PFSK-1 (cell line): ENCODE measurements at regions not wholly inside any gene's neighbourhood (a gene's known extent, or its start where the extent isn't known, plus 50 kb on each side); places are given as distances from the start of the nearest gene placed in this dataset.

ENCODE experiments used
- FOXP2 ChIP-seq: optimal IDR thresholded peaks from 2 replicates; pipeline ENCODE3; 2011; ENCODE audit warnings: borderline replicate concordance, control low read depth, inconsistent platforms; ENCODE audit not compliant: insufficient read depth; ENCODE audit errors: extremely low read length, extremely low read depth
- POLR2AphosphoS5 ChIP-seq: IDR thresholded peaks from 2 replicates; pipeline ENCODE4 v1.6.1; 2012; ENCODE audit warnings: low read depth, mild to moderate bottlenecking, control low read depth, low read length, moderate library complexity
- SIN3A ChIP-seq: IDR thresholded peaks from 2 replicates; pipeline ENCODE4 v1.6.1; 2012; ENCODE audit warnings: mild to moderate bottlenecking, low read length, moderate library complexity, borderline replicate concordance; ENCODE audit not compliant: insufficient read depth
- TAF1 ChIP-seq: IDR thresholded peaks from 2 replicates; pipeline ENCODE4 v1.6.1; 2012; ENCODE audit warnings: low read length, control low read depth, borderline replicate concordance; ENCODE audit not compliant: insufficient read depth
- TF ChIP-seq, protein P1 (sequence below), 2 experiments: IDR thresholded peaks; 2 replicates each; pipeline versions ENCODE4 v1.6.1 to v1.8.0; 2011 to 2012; ENCODE audit warnings: low read depth in 2 of 2, low read length in 2 of 2, control low read depth in 1 of 2, inconsistent platforms in 1 of 2, mild to moderate bottlenecking in 1 of 2, moderate library complexity in 1 of 2; ENCODE audit not compliant: insufficient read depth in 1 of 2

- TF ChIP-seq FOXP2 (no peak), TAF1 (no peak), POLR2AphosphoS5 (no peak)
These were observed 64.3 kb upstream of the MYO10 start for GRCh38 chr5:17000291-17000939.

DNA sequence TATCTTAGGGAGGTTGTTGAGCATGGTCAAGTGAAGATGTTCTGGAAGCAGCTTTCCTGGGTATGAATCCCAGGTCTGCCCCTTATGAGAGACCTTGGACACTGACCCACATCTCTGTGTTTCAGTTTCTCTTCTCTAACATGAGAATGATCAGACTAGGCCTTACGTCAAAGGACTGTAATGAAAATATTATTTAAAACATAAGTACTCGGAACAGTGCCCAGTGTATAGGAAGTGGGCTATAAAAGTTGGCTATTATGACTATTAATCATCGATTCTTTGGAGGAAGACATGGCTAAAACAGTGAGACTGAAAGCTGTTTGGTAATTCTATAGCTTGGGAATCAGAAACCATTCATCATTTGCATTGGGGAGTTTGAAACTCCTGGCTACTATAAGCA, 65.3 kb upstream of the MYO10 start:
- TF ChIP-seq, protein P1, sequence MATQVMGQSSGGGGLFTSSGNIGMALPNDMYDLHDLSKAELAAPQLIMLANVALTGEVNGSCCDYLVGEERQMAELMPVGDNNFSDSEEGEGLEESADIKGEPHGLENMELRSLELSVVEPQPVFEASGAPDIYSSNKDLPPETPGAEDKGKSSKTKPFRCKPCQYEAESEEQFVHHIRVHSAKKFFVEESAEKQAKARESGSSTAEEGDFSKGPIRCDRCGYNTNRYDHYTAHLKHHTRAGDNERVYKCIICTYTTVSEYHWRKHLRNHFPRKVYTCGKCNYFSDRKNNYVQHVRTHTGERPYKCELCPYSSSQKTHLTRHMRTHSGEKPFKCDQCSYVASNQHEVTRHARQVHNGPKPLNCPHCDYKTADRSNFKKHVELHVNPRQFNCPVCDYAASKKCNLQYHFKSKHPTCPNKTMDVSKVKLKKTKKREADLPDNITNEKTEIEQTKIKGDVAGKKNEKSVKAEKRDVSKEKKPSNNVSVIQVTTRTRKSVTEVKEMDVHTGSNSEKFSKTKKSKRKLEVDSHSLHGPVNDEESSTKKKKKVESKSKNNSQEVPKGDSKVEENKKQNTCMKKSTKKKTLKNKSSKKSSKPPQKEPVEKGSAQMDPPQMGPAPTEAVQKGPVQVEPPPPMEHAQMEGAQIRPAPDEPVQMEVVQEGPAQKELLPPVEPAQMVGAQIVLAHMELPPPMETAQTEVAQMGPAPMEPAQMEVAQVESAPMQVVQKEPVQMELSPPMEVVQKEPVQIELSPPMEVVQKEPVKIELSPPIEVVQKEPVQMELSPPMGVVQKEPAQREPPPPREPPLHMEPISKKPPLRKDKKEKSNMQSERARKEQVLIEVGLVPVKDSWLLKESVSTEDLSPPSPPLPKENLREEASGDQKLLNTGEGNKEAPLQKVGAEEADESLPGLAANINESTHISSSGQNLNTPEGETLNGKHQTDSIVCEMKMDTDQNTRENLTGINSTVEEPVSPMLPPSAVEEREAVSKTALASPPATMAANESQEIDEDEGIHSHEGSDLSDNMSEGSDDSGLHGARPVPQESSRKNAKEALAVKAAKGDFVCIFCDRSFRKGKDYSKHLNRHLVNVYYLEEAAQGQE (IDR thresholded peaks at IDR 0.05; ENCODE audit: insufficient read depth in 1 of 2, low read depth in 2 of 2, low read length in 2 of 2) = no peak
- TF ChIP-seq SIN3A = no peak
- no peak for TF ChIP-seq TAF1
- no peak for TF ChIP-seq FOXP2
- TF ChIP-seq POLR2AphosphoS5 = no peak

GRCh38 chr5:17004441-17005106, 68.5 kb upstream of the MYO10 start:
- no peak for TF ChIP-seq TAF1
- TF ChIP-seq, protein P1 (IDR thresholded peaks at IDR 0.05; ENCODE audit: insufficient read depth in 1 of 2, low read depth in 2 of 2, low read length in 2 of 2) = no peak
- no peak for TF ChIP-seq SIN3A
- no peak for TF ChIP-seq FOXP2
- no peak for TF ChIP-seq POLR2AphosphoS5

- TF ChIP-seq TAF1 = no peak
- no peak for TF ChIP-seq SIN3A
- TF ChIP-seq, protein P1 (IDR thresholded peaks at IDR 0.05; ENCODE audit: insufficient read depth in 1 of 2, low read depth in 2 of 2, low read length in 2 of 2) = no peak
- no peak for TF ChIP-seq POLR2AphosphoS5
- TF ChIP-seq FOXP2 = no peak
These were observed 69.2 kb upstream of the MYO10 start for GRCh38 chr5:17005107-17005828.

- TF ChIP-seq TAF1 (no peak), SIN3A (no peak), FOXP2 (no peak), POLR2AphosphoS5 (no peak)
- TF ChIP-seq, protein P1 (IDR thresholded peaks at IDR 0.05; ENCODE audit: insufficient read depth in 1 of 2, low read depth in 2 of 2, low read length in 2 of 2) = no peak
These were observed 76.2 kb upstream of the MYO10 start for GRCh38 chr5:17012289-17012688.
